CD4-positive, CD25-positive, alpha-beta regulatory T cell (primary cell): ENCODE measurements at regions not wholly inside any gene's neighbourhood (a gene's known extent, or its start where the extent isn't known, plus 50 kb on each side); places are given as distances from the start of the nearest gene placed in this dataset.

Source experiments
- ATAC-seq, 2 donors: fragments of 150-1000 bp; cut with Tn5 transposase; one replicate each; pipeline ENCODE4 v1.10.0; 2021; ENCODE audit warnings: low read depth in 2 of 2, moderate number of reproducible peaks in 2 of 2, moderate library complexity in 1 of 2
- DNase-seq, 3 donors: peaks; one replicate each; pipeline versions ENCODE4 v3.0.0 to v3.0.0-alpha.2; 2012 to 2022; ENCODE audit warnings: mixed read lengths in 1 of 3
- H3K27ac ChIP-seq: one replicate; pipeline ENCODE4 v1.7.0; 2013; ENCODE audit warnings: mild to moderate bottlenecking, low read length; ENCODE audit not compliant: insufficient read depth, poor library complexity, severe bottlenecking
- H3K27me3 ChIP-seq: one replicate; pipeline ENCODE4 v1.7.0; 2013; ENCODE audit warnings: low read length; ENCODE audit not compliant: control insufficient read depth, insufficient read depth
- H3K36me3 ChIP-seq: one replicate; pipeline ENCODE4 v1.7.0; 2013; ENCODE audit warnings: mild to moderate bottlenecking, low read length, moderate library complexity; ENCODE audit not compliant: control insufficient read depth, insufficient read depth
- H3K4me1 ChIP-seq: 2 replicates; pipeline ENCODE4 v1.7.0; 2013; ENCODE audit warnings: mild to moderate bottlenecking, low read length; ENCODE audit not compliant: insufficient read depth, control insufficient read depth, poor library complexity, severe bottlenecking
- H3K4me3 ChIP-seq: one replicate; pipeline ENCODE4 v1.7.0; 2013; ENCODE audit warnings: low read depth, mild to moderate bottlenecking, low read length, moderate library complexity
- H3K9me3 ChIP-seq, 2 experiments: 1 replicate in 1 of 2; 2 replicates in 1 of 2; pipeline ENCODE4 v1.7.0; 2013; ENCODE audit warnings: low read length in 2 of 2, mild to moderate bottlenecking in 1 of 2, moderate library complexity in 1 of 2; ENCODE audit not compliant: control insufficient read depth in 2 of 2
- H3K27ac Mint-ChIP-seq, 3 donors: one replicate each; pipeline ENCODE4 v1.8.0; 2020 to 2022; ENCODE audit warnings: mild to moderate bottlenecking in 3 of 3, mixed read lengths in 3 of 3, moderate library complexity in 2 of 3
- H3K27me3 Mint-ChIP-seq: one replicate; pipeline ENCODE4 v1.8.0; 2022; ENCODE audit warnings: mild to moderate bottlenecking, mixed read lengths
- H3K36me3 Mint-ChIP-seq: one replicate; pipeline ENCODE4 v1.8.0; 2020; ENCODE audit warnings: mixed read lengths
- H3K4me1 Mint-ChIP-seq, 4 donors: one replicate each; pipeline ENCODE4 v1.8.0; 2020 to 2022; ENCODE audit warnings: mixed read lengths in 4 of 4, mild to moderate bottlenecking in 1 of 4
- H3K4me3 Mint-ChIP-seq, 4 donors: one replicate each; pipeline ENCODE4 v1.8.0; 2020 to 2022; ENCODE audit warnings: mild to moderate bottlenecking in 4 of 4, mixed read lengths in 4 of 4, moderate library complexity in 3 of 4
- H3K9me3 Mint-ChIP-seq, 7 donors: one replicate each; pipeline ENCODE4 v1.8.0; 2020 to 2022; ENCODE audit warnings: mixed read lengths in 7 of 7, mild to moderate bottlenecking in 3 of 7, moderate library complexity in 2 of 7

DNA sequence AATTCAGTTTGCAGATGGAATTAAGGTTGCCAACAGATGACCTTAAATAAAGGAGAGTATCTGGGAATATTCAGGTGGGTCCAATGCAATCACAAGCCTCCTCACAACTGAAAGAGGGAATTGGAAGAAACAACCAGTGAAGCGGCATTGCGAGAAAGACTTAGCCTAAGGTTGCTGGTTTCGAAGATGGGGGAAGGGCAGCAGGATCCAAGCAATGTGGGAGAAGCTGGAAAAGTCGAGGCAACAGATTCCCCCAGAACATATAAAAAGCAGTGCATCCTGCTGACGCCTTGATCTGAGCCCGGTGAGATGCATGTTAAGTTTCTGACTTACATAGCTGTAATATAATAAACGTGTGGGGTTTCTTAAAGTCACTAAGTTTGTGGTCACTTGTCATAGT, 162.5 kb downstream of the NDUFA10 start:
- no peaks in the 10 kb centered on the region for H3K9me3 ChIP-seq
- H3K36me3 ChIP-seq: no peaks in the 10 kb centered on the region
- no peaks in the 10 kb centered on the region for H3K4me1 ChIP-seq
- H3K9me3 Mint-ChIP-seq: peaks cover 0 to 1% (median 0%) of the 10 kb centered on the region in 7 donors
- no peak for ATAC-seq
- H3K36me3 Mint-ChIP-seq: no peaks in the 10 kb centered on the region
- no peak overlapping the region for H3K27ac Mint-ChIP-seq
- DNase-seq: no peak
- no peak overlapping the region for H3K4me3 Mint-ChIP-seq
- no peak overlapping the region for H3K4me3 ChIP-seq
- no peaks in the 10 kb centered on the region for H3K27me3 ChIP-seq
- H3K27ac ChIP-seq: no peak overlapping the region
- H3K27me3 Mint-ChIP-seq: peaks cover 6% of the 10 kb centered on the region
- H3K4me1 Mint-ChIP-seq: peaks cover 0 to 12% (median 2%) of the 10 kb centered on the region in 4 donors

DNA sequence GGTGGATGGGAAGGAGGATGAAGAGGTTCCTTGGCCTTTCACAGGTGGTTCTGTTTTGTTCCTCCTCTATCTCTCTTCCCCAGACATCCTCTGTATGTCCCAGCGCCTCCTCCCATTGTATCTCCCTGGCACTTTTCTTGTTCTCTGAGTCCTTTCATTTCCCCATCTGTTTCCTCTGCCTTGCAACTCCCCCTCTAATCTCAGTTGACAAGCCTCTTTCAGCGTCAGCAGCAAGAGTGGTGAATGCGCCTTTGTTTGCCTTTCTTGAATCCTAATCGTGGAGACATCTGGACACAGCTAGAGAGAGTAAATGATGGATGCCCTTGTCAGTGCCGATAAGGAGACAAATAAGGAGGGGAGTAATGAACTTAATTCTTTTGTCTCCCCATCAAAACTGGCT, 167.0 kb downstream of the NDUFA10 start:
- H3K9me3 ChIP-seq: no peaks in the 10 kb centered on the region
- ATAC-seq: no peak
- no peak overlapping the region for H3K4me3 ChIP-seq
- Mint-ChIP-seq H3K27me3 (peaks cover 13% of the 10 kb centered on the region), H3K4me1 (peaks cover 0 to 12% (median 2%) of the 10 kb centered on the region in 4 donors), H3K4me3 (no peak overlapping the region), H3K9me3 (peaks cover 0 to 1% (median 0%) of the 10 kb centered on the region in 7 donors), H3K27ac (no peak overlapping the region), H3K36me3 (no peaks in the 10 kb centered on the region)
- H3K4me1 ChIP-seq: no peaks in the 10 kb centered on the region
- no peaks in the 10 kb centered on the region for H3K27me3 ChIP-seq
- no peaks in the 10 kb centered on the region for H3K36me3 ChIP-seq
- no peak for DNase-seq
- no peak overlapping the region for H3K27ac ChIP-seq

DNA sequence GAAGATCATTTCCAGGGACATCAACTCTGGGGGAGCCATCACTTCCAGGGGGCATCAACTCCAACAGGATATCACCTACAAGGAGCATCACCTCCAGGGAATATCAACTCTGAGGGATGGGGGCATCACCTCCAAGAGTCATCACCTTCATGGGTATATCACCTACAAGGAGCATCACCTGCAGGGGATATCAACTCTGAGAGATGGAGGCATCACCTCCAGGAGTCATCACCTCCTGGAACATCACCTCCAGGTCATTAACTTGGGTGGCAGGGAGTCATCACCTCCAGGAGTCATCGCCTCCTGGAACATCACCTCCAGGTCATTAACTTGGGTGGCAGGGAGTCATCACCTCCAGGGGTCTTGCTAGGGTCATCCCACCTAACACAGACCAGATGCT, 167.6 kb downstream of the NDUFA10 start:
- Mint-ChIP-seq H3K27ac (no peak overlapping the region), H3K4me3 (no peak overlapping the region), H3K4me1 (peaks cover 0 to 12% (median 2%) of the 10 kb centered on the region in 4 donors), H3K27me3 (peaks cover 13% of the 10 kb centered on the region), H3K9me3 (peaks cover 0 to 1% (median 0%) of the 10 kb centered on the region in 7 donors), H3K36me3 (no peaks in the 10 kb centered on the region)
- Histone ChIP-seq H3K36me3 (no peaks in the 10 kb centered on the region), H3K4me1 (no peaks in the 10 kb centered on the region), H3K27me3 (no peaks in the 10 kb centered on the region), H3K27ac (no peak overlapping the region), H3K4me3 (no peak overlapping the region), H3K9me3 (no peaks in the 10 kb centered on the region)
- DNase-seq: no peak
- no peak for ATAC-seq

DNA sequence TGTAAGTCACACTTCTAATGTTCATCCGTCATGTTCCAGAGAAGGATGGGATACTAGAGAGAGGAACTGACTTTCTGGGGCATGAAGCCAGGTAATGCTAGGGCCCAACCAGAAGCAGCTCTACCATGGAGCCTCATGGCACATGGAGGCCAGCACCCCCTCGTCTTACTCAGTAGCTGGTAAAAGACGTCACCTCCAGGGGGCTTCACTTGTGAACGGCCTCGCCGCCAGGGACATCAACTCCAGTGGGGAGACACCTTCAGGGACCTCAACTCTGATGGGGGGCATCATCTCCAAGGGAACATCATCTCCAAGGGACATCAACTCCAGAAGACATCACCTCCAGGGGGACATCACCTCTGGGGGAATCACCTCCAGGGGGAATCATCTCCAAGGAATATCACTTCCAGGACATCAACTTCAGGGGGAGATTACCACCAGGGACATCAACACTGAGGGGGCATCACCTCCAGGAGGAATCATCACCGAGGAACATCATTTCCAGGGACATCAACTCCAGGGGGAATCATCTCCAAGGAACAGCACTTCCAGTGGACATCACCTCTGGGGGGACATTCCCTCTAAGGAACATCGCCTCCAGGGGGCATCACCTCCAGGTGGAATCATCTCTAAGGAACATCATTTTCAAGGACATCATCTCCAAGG, 168.4 kb downstream of the NDUFA10 start:
- no peak for ATAC-seq
- DNase-seq: no peak
- no peaks in the 10 kb centered on the region for H3K36me3 Mint-ChIP-seq
- Histone ChIP-seq H3K27me3 (no peaks in the 10 kb centered on the region), H3K9me3 (no peaks in the 10 kb centered on the region), H3K4me3 (no peak overlapping the region), H3K36me3 (no peaks in the 10 kb centered on the region), H3K27ac (no peak overlapping the region), H3K4me1 (no peaks in the 10 kb centered on the region)
- peaks cover 0 to 1% (median 0%) of the 10 kb centered on the region in 7 donors for H3K9me3 Mint-ChIP-seq
- peaks cover 13% of the 10 kb centered on the region for H3K27me3 Mint-ChIP-seq
- H3K4me1 Mint-ChIP-seq: peaks cover 0 to 5% (median 1%) of the 10 kb centered on the region in 4 donors
- no peak overlapping the region for H3K4me3 Mint-ChIP-seq
- no peak overlapping the region for H3K27ac Mint-ChIP-seq

GRCh38 chr2:239855863-239856587, 169.1 kb downstream of the NDUFA10 start:
- Mint-ChIP-seq H3K27ac (no peak overlapping the region), H3K4me3 (no peak overlapping the region)

GRCh38 chr2:239854596-239854995, 170.5 kb downstream of the NDUFA10 start:
- Mint-ChIP-seq H3K27ac (no peak overlapping the region), H3K36me3 (no peaks in the 10 kb centered on the region), H3K9me3 (peaks cover 0 to 14% (median 4%) of the 10 kb centered on the region in 7 donors), H3K4me3 (no peak overlapping the region), H3K27me3 (peaks cover 22% of the 10 kb centered on the region), H3K4me1 (no peaks in the 10 kb centered on the region)
- no peaks in the 10 kb centered on the region for H3K4me1 ChIP-seq
- H3K36me3 ChIP-seq: no peaks in the 10 kb centered on the region
- DNase-seq (no peak), ATAC-seq (no peak)
- peaks cover 0 to 9% of the 10 kb centered on the region in 2 experiments for H3K9me3 ChIP-seq
- no peak overlapping the region for H3K27ac ChIP-seq
- no peak overlapping the region for H3K4me3 ChIP-seq
- peaks cover 4% of the 10 kb centered on the region for H3K27me3 ChIP-seq

More at GRCh38 chr2:239855863-239856587, 169.1 kb downstream of the NDUFA10 start:
- no peak for ATAC-seq
- Histone ChIP-seq H3K9me3 (no peaks in the 10 kb centered on the region), H3K27me3 (peaks cover 4% of the 10 kb centered on the region), H3K36me3 (no peaks in the 10 kb centered on the region), H3K27ac (no peak overlapping the region), H3K4me1 (no peaks in the 10 kb centered on the region), H3K4me3 (no peak overlapping the region)
- Mint-ChIP-seq H3K9me3 (peaks cover 0 to 6% (median under 1%) of the 10 kb centered on the region in 7 donors), H3K4me1 (peaks cover 0 to 2% (median 0%) of the 10 kb centered on the region in 4 donors), H3K27me3 (peaks cover 17% of the 10 kb centered on the region), H3K36me3 (no peaks in the 10 kb centered on the region)
- DNase-seq: no peak

DNA sequence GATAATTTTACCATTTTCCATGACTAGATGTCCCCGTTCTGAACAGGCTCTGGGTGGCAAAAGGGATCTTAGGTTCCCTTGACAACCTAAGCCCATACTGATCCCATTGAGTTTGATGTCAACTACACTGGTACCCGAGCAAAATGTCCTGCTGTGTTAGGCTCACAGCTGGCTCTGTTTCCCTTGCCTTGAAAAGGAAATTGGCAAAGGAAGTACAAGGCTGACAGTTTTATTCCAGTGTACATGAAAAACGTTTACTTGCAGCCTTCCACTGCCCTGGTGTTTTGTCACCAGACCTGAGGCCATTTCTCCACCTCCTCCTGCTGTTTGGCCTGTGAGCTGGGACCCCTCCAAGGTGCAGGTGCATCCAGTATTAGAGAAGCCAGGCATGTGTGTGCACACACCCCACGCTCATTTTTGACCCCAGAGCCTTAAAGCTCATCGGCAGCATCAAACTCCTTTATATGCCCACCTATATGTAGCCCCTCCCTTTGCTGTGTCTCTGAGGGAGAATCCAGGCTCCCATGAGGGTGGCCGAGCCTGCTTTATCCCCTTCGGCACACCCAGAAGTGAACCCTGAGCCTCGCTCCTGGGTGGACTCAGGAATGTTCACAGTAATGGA, 171.3 kb downstream of the NDUFA10 start:
- no peaks in the 10 kb centered on the region for H3K4me1 Mint-ChIP-seq
- H3K9me3 ChIP-seq: peaks cover 0 to 9% of the 10 kb centered on the region in 2 experiments
- no peak overlapping the region for H3K27ac ChIP-seq
- H3K4me3 ChIP-seq: no peak overlapping the region
- H3K27ac Mint-ChIP-seq: no peak overlapping the region
- H3K9me3 Mint-ChIP-seq: peaks cover 0 to 20% (median 6%) of the 10 kb centered on the region in 7 donors
- DNase-seq (no peak), ATAC-seq (no peak)
- no peaks in the 10 kb centered on the region for H3K36me3 Mint-ChIP-seq
- H3K4me3 Mint-ChIP-seq: no peak overlapping the region
- no peaks in the 10 kb centered on the region for H3K36me3 ChIP-seq
- no peaks in the 10 kb centered on the region for H3K4me1 ChIP-seq
- H3K27me3 ChIP-seq: peaks cover 4% of the 10 kb centered on the region
- peaks cover 22% of the 10 kb centered on the region for H3K27me3 Mint-ChIP-seq
